HG03135 (cell line): ENCODE measurements at regions not wholly inside any gene's neighbourhood (a gene's known extent, or its start where the extent isn't known, plus 50 kb on each side); places are given as distances from the start of the nearest gene placed in this dataset.

Experiments
- ATAC-seq: cut with Tn5 transposase; IDR thresholded peaks from one replicate; pipeline ENCODE4 v1.9.1; 2021; ENCODE audit warnings: mild to moderate bottlenecking, moderate library complexity; ENCODE audit not compliant: unreplicated experiment

- no peak for ATAC-seq
These were observed 140.8 kb upstream of the CNTN1 start for GRCh38 chr12:40551466-40551865.

DNA sequence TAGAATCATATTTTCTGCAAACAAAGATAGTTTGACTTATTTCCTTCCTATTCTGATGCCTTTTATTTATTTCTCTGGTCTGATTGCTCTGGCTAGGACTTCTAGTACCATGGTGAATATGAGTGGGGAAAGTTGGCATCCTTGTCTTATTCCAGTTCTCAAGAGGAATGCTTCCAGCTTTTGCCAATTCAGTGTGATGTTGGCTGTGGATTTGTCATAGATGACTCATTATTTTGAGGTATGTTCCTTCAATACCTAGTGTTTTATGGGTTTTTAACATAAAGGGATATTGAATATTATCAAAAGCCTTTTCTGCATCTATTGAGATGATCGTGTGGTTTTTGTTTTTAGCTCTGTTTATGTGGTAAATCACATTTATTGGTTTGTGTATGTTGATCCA, 139.4 kb upstream of the CNTN1 start:
- ATAC-seq: no peak

DNA sequence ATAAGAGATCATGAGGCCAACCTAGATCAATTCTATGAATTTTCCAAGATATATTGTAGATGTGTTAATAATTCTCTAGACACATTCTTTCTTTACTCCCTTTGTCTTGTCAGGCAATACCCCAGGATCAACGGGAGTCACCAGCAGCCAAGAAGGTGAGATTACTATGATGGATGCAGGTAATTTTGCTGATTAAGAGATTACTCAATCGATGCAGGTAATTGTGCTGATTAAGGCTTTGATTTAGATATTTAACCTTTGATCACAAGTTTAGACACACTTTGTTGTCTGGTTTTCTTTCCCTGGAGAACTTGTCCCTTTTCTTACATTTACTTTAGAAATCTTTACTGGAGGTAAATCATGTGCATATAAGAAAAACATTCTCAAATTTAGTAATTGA, 134.3 kb upstream of the CNTN1 start:
- ATAC-seq: no peak

DNA sequence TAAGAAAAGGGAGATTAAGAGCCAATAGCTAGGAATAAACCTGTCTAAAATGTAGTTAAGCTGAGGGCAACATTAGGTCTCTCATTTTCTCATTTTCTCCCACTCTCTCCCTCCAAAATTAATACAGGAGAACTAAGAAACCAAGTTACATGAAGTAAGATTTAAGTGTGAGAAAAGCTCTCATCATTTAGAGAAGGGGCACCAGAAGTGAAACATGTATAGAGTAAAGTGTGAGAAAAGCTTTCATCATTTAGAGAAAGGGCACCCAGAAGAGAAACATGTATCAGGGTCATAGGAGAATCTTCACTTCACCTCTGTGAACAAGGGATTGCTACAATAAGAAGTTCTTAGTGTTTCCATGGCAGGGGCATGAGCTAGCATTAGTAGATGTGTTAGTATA, 132.4 kb upstream of the CNTN1 start:
- no peak for ATAC-seq

GRCh38 chr12:40560848-40561247, 131.4 kb upstream of the CNTN1 start:
- ATAC-seq: no peak

DNA sequence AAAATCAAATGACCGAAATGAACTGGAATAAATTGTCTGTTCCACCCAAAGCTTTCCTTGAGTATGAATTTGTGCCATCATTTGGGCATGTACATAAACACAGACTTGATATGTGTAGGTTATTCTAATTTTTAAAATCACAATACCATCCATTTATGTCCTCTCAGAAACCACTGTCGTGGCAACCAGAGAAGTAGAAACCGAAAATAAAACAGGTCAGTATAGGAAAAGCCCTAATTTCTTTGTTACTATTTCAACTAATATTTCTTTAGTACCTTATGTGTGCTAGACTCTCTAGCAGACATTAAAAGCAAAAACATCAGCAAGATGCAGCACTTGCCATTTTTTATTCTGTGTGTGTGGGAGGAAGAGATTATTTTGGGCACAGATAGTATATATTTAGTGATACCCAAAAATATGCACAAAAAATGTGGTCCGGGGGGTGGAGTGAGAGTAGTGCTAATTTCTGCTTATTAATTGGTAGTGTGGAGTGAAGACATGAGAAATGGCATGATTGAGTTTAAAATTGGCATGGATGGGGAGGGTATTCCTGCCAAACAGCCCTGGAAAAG, 130.8 kb upstream of the CNTN1 start:
- ATAC-seq: peak; percentile 61

GRCh38 chr12:40565029-40565633, 127.1 kb upstream of the CNTN1 start:
- ATAC-seq: no peak

GRCh38 chr12:40566271-40566670, 126.0 kb upstream of the CNTN1 start:
- no peak for ATAC-seq

GRCh38 chr12:40569626-40570179, 122.5 kb upstream of the CNTN1 start:
- ATAC-seq: no peak

GRCh38 chr12:40573024-40573423, 119.2 kb upstream of the CNTN1 start:
- ATAC-seq: no peak

DNA sequence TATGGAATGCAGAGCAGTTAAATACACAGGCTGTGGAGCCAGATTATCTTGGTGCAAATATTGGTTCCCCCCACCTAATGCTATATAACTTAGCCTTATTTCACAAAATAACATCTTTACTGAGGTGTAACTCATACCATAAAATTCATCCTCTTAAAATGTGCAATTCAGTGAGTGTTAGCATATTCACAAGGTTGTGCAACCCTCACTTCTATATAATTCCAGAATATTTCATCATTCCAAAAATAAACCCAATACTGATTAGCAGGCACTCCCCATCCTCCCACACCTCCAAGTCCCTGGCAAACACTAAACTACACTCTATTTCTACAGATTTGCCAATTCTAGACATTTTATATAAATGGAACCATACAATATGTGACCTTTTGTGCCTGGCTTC, 116.3 kb upstream of the CNTN1 start:
- no peak for ATAC-seq

DNA sequence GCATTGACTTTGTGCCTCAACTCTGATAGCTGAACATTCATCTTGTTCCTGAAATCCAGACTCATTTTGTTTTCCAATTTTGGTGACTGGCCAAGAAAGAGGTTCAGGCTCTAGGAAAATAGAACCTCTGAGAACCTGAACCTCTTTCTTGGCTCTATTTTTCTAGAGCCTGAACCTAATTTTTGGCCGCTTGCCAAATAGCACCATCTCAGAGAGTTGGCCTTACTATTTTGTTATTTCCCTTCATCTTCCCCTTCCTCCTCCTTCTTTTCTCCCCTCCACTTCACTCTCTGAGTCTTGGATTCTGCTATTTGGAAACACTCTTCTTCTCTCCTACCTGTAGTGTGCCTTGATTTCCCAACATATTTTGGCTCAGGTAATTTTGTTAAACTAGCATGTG, 114.4 kb upstream of the CNTN1 start:
- ATAC-seq: no peak

DNA sequence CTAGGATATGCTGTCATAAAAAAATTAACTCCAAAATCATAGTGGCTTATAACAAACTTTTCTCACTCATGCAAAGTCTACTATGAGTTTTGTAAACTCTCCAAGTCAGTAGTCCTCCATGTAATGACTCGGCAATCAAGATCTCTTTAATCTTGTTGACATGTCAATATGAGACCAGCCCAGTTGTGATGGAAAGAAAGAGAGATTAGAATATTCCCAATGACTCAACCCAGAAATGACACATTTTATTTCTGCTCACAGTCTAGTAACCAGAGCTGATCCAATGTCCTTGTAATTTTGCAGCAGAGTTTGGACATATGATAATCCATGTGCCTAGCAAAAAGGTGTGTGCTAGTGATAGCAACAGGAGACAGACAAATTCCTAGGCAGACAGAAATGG, 112.6 kb upstream of the CNTN1 start:
- no peak for ATAC-seq

DNA sequence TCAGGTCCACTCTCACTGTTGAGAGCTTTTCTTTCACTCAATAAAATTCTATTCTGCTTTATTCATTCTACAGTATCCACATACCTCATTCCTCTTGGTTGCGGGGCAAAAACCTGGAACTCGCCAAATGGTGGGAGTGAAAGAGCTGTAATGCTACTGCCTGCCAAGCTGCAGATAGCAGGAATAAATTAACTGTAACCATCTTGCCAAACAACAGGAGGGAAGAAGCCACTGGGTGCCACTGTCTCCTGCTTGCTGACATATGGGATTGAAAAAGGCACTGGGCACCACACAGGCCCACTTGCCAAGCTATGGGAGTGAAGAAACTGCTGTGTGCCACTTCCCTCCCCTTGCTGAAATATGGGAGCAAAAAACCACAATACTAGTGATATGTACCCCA, 111.9 kb upstream of the CNTN1 start:
- ATAC-seq: no peak

DNA sequence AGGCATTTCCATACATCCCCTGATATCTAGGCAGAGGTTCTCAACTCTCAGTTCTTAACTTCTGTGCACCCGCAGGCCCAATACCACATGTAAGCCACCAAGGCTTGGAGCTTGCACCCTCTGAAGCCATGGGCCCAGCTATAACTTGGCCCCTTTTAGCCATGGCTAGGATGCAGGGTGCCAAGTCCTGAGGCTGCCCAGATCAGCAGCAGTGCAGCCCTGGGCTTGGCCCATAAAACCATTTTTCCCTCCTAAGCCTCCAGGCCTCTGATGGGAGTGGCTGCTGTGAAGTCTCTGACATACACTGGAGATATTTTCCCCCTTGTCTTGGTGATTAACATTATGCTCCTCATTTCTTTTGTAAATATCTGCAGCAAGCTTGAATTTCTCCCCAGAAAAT, 110.3 kb upstream of the CNTN1 start:
- no peak for ATAC-seq

GRCh38 chr12:40583743-40584142, 108.5 kb upstream of the CNTN1 start:
- ATAC-seq: no peak

GRCh38 chr12:40584763-40585162, 107.5 kb upstream of the CNTN1 start:
- no peak for ATAC-seq

- no peak for ATAC-seq
These were observed 105.4 kb upstream of the CNTN1 start for GRCh38 chr12:40586823-40587222.

- ATAC-seq: no peak
These were observed 104.8 kb upstream of the CNTN1 start for GRCh38 chr12:40587421-40587820.

DNA sequence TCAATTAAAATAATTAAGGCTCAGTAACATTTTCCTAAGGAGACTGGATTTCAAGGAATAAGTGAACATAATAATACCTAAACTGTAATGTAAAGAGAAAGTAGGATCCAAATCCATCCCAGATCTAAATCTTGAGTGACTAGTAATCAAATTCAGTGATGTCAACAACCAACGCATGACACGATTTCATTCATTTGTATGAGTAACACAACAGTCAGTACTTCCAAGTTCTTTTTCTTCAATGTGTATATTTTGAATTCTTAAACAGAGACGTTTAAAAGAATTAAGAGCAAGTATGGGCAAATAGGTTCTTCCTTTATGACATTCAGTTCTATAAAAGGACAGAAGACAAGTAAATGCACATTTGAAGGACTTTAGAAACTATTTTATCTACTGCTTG, 104.3 kb upstream of the CNTN1 start:
- no peak for ATAC-seq

DNA sequence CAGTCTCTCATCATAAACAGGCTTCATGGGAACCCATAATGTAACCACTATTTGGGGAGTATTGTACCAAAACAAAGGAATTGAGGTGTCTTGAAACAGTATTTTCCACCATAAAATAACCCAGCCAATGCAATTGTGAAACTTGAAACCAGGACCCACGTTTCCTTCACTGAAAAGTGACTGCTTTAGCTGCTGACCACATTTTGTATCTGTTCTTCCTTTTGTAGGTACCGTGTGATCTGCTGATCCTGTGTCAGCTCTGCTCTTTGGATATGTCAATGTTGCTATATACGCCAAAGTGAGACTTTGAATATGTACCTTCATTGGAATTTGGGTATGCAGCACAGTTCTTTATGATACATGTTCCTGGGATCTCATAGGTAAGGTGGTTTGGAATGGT, 95.1 kb upstream of the CNTN1 start:
- no peak for ATAC-seq

GRCh38 chr12:40598073-40598472, 94.2 kb upstream of the CNTN1 start:
- no peak for ATAC-seq

DNA sequence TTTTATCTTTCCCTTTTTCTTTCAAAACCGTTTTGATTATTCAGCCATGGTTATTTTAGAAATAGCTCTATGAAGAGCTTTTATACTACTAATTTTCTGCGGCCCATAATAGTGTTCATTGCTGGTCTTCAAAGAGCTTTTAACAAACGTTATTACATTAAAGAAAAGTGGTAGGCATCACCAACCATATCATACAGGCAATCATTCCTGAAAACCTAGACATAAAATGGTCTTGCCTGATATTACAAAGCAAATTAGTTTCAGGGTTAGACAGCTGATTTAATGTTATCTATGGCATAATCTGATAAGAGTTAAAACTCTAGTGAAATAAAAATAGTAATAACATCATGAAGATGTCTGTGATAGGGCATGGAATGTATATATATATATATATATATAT, 89.7 kb upstream of the CNTN1 start:
- no peak for ATAC-seq
